NCI-H82 (cell line): ENCODE measurements at regions not wholly inside any gene's neighbourhood (a gene's known extent, or its start where the extent isn't known, plus 50 kb on each side); places are given as distances from the start of the nearest gene placed in this dataset.

Experiments
- DNase-seq: peaks from one replicate; lab custom pipeline; 2025; lab: John Stamatoyannopoulos, UW

DNA sequence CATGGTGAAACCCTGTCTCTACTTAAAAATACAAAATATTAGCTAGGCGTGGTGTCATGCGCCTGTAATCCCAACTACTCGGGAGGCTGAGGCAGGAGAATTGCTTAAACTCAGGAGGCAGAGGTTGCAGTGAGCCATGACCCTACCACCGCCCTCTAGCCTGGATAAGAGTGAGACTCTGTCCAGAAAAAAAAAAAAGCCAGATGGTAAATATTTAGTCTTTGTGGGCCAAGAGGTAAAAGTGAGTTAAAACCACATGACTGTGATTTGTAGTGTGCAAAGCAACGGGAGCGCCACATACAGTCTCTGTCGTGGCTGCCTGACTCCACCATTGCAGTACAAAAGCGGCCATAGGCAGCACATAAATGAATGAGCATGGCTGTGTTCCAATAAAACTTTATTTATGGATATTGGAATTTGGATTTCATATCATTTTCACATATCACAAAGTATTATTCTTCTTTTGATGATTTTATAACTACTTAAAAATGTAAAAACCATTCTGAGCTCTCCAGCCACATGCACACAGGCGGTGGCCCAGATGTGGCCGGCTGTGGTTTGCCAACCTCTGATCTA is 51.8 kb upstream of the CASZ1 start:
- no peak for DNase-seq

- no peak for DNase-seq
These were observed 53.6 kb upstream of the CASZ1 start for GRCh38 chr1:10850026-10850425.

GRCh38 chr1:10851024-10852013 is 54.9 kb upstream of the CASZ1 start:
- DNase-seq: peak; percentile 83

DNA sequence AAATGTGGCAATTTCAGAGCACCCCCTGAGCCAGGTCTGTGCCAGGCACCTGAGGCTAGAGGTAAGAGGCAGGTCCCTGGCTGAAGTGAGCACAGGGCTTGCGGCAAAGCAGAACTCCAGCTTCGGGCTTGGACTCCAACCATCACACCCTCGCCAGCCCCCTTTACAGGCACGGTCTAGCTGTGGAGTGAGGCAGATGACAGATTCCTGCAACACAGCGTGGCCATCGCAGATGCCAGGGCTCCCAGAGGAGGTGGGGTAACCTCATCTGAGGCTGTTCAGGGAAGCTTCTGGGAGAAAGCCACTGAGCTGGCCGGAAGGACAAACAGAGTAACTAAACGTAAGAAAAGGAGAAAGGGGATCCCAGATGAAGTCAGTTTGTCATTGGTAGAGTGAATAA is 55.6 kb upstream of the CASZ1 start:
- no peak for DNase-seq

- no peak for DNase-seq
These were observed 56.0 kb upstream of the CASZ1 start for GRCh38 chr1:10852486-10852885.

GRCh38 chr1:10852998-10853520 is 56.6 kb upstream of the CASZ1 start:
- no peak for DNase-seq

DNA sequence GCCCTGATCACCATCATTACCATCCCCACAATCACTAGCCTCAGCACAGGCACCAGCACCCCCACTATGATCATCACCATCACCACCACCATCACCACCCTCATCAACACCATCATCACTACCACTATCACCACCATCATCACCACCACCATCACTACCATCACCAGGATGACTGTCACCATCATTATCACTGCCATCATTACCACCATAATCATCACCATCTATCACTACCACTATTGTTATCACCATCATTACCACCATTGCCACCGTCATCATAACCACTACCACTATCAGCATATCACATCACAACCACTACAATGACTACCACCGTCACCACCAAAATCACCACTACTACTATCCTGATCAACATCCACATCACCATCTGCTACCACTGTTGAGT is 57.3 kb upstream of the CASZ1 start:
- DNase-seq: no peak

- DNase-seq: no peak
These were observed 58.5 kb upstream of the CASZ1 start for GRCh38 chr1:10854856-10855459.

GRCh38 chr1:10856176-10856683 is 59.8 kb upstream of the CASZ1 start:
- DNase-seq: no peak

DNA sequence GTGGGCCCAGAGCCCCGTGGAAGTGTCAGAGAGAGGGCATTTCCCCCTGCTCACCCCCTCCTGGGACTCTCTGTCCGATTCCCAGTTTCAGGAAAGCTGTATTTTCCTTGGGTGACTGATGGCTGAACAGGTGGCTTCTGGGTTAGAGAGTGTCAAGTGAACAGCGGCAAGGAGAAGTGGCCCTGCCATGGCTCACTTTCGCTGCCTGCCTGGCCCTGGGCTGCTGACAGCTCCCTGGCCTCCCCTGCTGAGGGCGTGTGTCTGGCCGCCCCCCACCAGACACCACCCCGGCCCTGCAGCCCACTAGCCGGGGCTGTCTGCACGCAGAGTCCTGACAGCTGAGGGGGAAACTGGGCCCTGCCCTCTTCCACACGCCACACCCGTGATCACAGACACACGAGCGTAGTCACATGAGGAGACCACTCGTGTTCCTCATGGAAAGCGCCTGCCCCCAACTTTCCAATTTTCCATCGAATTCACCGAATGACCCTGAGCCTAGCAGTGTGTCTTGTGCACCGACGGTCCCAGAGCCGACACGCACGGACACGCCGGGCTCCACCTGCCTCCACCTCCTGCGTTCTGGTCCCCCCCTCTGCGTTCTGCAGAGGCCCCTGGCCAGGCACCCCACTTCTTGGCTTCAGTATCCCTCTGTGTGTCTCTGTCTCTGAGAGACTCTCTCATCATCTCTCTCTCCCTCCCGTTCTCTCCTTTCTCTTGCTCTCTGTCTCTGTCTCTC is 60.6 kb upstream of the CASZ1 start:
- no peak for DNase-seq

- DNase-seq: no peak
These were observed 61.2 kb upstream of the CASZ1 start for GRCh38 chr1:10857687-10858086.

- DNase-seq: no peak
These were observed 63.8 kb upstream of the CASZ1 start for GRCh38 chr1:10860218-10860617.

GRCh38 chr1:10860682-10861081 is 64.2 kb upstream of the CASZ1 start:
- no peak for DNase-seq

DNA sequence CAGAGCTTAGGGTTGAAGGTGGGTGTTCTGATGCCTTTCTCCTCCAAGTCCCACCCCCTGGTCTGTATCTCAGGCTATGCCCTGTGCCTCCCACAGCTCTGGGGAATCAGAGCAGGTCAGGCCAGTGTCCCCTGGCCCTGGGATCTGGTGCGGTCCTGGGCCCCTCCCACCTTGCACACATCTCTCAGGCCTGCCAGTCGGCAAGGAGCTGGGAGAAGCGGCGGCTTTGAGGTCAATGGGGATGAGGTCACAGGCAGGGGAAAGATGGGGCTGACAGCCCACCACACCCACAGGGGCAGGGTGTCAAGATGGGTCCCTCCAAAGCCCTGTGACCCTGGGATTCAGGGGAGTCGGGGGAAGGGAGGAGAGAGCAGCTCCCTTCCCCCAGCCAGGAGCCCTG is 65.4 kb upstream of the CASZ1 start:
- DNase-seq: no peak

DNA sequence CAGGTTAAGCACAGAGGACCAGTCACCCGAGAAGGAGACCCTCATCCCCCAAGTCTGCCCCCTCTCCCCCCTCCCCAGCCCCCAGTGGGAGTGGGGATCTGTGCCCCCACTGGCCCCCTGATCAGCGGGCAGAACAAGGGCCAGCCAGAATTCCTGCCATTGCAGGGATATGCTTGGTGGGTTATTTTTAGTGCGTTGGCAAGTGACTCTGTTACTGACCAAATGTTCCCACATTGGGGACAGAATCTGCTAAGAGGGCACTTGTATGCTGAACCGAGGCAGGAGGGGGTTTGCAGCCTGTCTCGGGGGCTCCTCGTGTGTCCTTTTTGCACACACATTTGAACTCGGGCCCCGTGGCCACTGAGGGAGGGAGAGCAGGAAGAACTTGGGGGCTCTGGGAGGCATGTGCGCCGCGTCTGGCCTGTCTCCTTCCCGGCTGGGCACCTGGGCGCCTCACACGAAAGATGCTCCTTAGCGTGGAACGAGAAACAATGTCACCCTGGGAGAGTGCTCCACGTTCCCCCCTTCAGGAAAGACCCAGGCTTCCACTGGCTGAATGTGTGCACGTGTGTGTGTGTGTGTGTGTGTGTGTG is 66.4 kb upstream of the CASZ1 start:
- DNase-seq: no peak

- DNase-seq: no peak
These were observed 67.4 kb upstream of the CASZ1 start for GRCh38 chr1:10863886-10864285.

DNA sequence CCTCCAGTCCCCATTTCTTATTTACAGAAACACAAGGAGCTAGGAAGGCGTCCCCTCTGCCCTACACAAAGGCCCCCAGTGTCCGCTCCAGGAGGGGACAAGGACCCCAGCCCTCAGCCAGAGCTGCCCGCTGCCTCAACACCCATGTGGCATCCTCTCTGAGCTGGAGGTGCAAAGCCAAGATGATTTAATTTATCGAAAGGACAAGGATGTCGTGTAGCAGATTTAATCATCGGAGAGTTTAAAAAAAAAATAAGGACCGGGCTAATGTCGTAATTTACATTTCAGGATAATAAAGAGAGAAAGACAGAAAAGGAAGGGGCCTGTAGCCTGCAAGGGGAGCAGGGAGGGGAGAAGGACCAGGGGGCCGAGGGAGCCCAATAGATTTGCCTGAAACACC is 68.3 kb upstream of the CASZ1 start:
- no peak for DNase-seq

- DNase-seq: peak; percentile 86
These were observed 69.3 kb upstream of the CASZ1 start for GRCh38 chr1:10865518-10866320.

GRCh38 chr1:10866321-10867093 is 70.1 kb upstream of the CASZ1 start:
- DNase-seq: peak; percentile 82
